ENCODE measurements at regions not wholly inside any gene's neighbourhood (a gene's known extent, or its start where the extent isn't known, plus 50 kb on each side); places are given as distances from the start of the nearest gene placed in this dataset.

DNA sequence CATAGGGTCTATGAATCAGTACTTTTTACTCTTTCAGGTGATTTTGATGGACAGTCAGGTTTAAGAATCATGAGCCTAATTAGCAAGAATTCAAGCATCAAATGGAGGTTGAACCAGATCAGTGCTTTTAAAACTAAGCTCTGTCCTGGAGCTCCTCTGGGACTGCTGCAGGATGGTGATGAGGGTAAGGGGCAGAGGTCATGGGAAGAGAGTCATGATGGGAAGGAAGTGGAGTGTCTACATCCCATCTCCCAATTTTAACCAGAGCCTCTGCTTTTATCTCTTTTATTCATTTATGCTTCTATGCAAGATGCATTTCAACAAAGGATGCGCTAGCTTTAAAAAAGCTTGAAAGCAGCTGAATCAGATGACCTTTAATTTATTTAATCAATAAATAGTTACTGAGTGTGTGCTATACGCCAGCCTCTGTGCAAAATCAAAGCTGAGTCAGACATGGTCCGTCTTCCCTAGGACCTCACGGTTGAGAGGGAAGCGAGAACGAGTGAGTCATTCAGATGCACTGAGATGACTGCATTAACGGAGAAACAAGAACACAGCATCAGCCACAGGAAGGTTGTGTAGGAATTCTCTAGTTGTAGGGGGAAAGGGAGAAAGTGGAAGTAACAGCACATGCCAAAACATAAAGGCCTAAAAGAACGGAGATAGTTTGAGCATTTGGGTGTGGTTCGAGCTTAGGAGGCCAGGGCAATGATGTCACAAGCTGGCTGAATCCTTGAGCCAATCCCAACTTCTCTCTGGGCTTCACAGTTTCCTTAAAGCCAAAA, 441.6 kb upstream of the BRINP1 start:
- Histone ChIP-seq H3K27me3 (replicated peaks; ENCODE audit: insufficient read depth, low read length) (no peaks in the 10 kb centered on the region), H3K9me3 (replicated peaks; ENCODE audit: insufficient read depth, low read length) (no peaks in the 10 kb centered on the region), H3F3A (ENCODE audit: insufficient read depth, low read length) (no peaks in the 10 kb centered on the region), H3K4me3 (ENCODE audit: low read length) (no peak overlapping the region), H3K27ac (ENCODE audit: low read length) (no peak overlapping the region), H3K4me1 (ENCODE audit: low read length) (no peaks in the 10 kb centered on the region), H3K9me2 (replicated peaks; ENCODE audit: insufficient read depth, low read length) (no peaks in the 10 kb centered on the region), H3K36me3 (replicated peaks; ENCODE audit: insufficient read depth, low read length) (no peaks in the 10 kb centered on the region), H3K79me2 (ENCODE audit: low read length) (no peaks in the 10 kb centered on the region), H3K9ac (ENCODE audit: low read length) (no peak overlapping the region), H2AFZ (ENCODE audit: low read length) (no peak overlapping the region), H3K4me2 (ENCODE audit: low read depth, low read length) (no peak overlapping the region), H4K20me1 (ENCODE audit: insufficient read depth, low read length) (no peaks in the 10 kb centered on the region)
- no peak for TF ChIP-seq EZH2phosphoT487 (IDR thresholded peaks at IDR 0.05; ENCODE audit: low read length)
- no peak for TF ChIP-seq EZH2 (optimal IDR thresholded peaks at IDR 0.05; ENCODE audit: low read depth, low read length)
- TF ChIP-seq, protein P1, sequence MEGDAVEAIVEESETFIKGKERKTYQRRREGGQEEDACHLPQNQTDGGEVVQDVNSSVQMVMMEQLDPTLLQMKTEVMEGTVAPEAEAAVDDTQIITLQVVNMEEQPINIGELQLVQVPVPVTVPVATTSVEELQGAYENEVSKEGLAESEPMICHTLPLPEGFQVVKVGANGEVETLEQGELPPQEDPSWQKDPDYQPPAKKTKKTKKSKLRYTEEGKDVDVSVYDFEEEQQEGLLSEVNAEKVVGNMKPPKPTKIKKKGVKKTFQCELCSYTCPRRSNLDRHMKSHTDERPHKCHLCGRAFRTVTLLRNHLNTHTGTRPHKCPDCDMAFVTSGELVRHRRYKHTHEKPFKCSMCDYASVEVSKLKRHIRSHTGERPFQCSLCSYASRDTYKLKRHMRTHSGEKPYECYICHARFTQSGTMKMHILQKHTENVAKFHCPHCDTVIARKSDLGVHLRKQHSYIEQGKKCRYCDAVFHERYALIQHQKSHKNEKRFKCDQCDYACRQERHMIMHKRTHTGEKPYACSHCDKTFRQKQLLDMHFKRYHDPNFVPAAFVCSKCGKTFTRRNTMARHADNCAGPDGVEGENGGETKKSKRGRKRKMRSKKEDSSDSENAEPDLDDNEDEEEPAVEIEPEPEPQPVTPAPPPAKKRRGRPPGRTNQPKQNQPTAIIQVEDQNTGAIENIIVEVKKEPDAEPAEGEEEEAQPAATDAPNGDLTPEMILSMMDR (IDR thresholded peaks at IDR 0.05; ENCODE audit: low read length) = no peak
- no peak for DNase-seq

DNA sequence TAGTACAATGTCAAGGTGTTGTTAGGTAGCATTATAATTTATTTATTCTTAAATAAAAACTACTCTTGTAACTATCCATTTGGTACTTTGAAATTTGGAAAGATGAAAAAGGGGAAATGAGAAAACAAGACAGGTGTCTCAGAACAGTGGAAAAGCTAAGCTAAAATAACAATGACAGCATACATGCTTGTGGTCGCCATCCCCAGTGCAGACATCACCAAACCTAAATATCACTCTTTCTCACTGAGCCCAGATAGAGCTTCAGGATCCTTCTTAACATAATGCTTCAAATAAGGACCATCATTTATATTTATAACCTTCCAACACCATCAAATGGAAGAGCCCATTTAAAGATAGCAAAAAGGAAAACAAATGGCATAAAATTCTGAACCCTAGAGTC, 434.4 kb upstream of the BRINP1 start:
- DNase-seq = no peak
- H3K27ac ChIP-seq (ENCODE audit: low read length) = no peak overlapping the region

GRCh38 chr9:119802621-119803020, 433.4 kb upstream of the BRINP1 start:
- TF ChIP-seq EZH2phosphoT487 (IDR thresholded peaks at IDR 0.05; ENCODE audit: low read length) (no peak), EZH2 (optimal IDR thresholded peaks at IDR 0.05; ENCODE audit: low read depth, low read length) (no peak)
- TF ChIP-seq, protein P1 (IDR thresholded peaks at IDR 0.05; ENCODE audit: low read length) = no peak
- no peak overlapping the region for H3K4me3 ChIP-seq (ENCODE audit: low read length)
- no peaks in the 10 kb centered on the region for H3K27me3 ChIP-seq (replicated peaks; ENCODE audit: insufficient read depth, low read length)
- no peaks in the 10 kb centered on the region for H3K9me3 ChIP-seq (replicated peaks; ENCODE audit: insufficient read depth, low read length)
- H3K4me2 ChIP-seq (ENCODE audit: low read depth, low read length) = no peak overlapping the region
- no peaks in the 10 kb centered on the region for H3K36me3 ChIP-seq (replicated peaks; ENCODE audit: insufficient read depth, low read length)
- H3K9me2 ChIP-seq (replicated peaks; ENCODE audit: insufficient read depth, low read length) = no peaks in the 10 kb centered on the region
- H3K79me2 ChIP-seq (ENCODE audit: low read length) = no peaks in the 10 kb centered on the region
- no peaks in the 10 kb centered on the region for H3F3A ChIP-seq (ENCODE audit: insufficient read depth, low read length)
- DNase-seq = no peak
- H3K4me1 ChIP-seq (ENCODE audit: low read length) = no peaks in the 10 kb centered on the region
- H3K9ac ChIP-seq (ENCODE audit: low read length) = no peak overlapping the region
- no peak overlapping the region for H3K27ac ChIP-seq (ENCODE audit: low read length)
- H4K20me1 ChIP-seq (ENCODE audit: insufficient read depth, low read length) = no peaks in the 10 kb centered on the region
- H2AFZ ChIP-seq (ENCODE audit: low read length) = no peak overlapping the region

More for the DNA sequence above, 434.4 kb upstream of the BRINP1 start:
- H2AFZ ChIP-seq (ENCODE audit: low read length) = no peak overlapping the region
- H3K27me3 ChIP-seq (replicated peaks; ENCODE audit: insufficient read depth, low read length) = no peaks in the 10 kb centered on the region
- H3F3A ChIP-seq (ENCODE audit: insufficient read depth, low read length) = no peaks in the 10 kb centered on the region
- H3K9me2 ChIP-seq (replicated peaks; ENCODE audit: insufficient read depth, low read length) = no peaks in the 10 kb centered on the region
- H4K20me1 ChIP-seq (ENCODE audit: insufficient read depth, low read length) = no peaks in the 10 kb centered on the region
- H3K4me2 ChIP-seq (ENCODE audit: low read depth, low read length) = no peak overlapping the region
- no peak overlapping the region for H3K4me3 ChIP-seq (ENCODE audit: low read length)
- no peaks in the 10 kb centered on the region for H3K79me2 ChIP-seq (ENCODE audit: low read length)
- H3K4me1 ChIP-seq (ENCODE audit: low read length) = no peaks in the 10 kb centered on the region
- no peak overlapping the region for H3K9ac ChIP-seq (ENCODE audit: low read length)
- H3K36me3 ChIP-seq (replicated peaks; ENCODE audit: insufficient read depth, low read length) = no peaks in the 10 kb centered on the region
- TF ChIP-seq EZH2 (optimal IDR thresholded peaks at IDR 0.05; ENCODE audit: low read depth, low read length) (no peak), EZH2phosphoT487 (IDR thresholded peaks at IDR 0.05; ENCODE audit: low read length) (no peak)
- TF ChIP-seq, protein P1 (IDR thresholded peaks at IDR 0.05; ENCODE audit: low read length) = no peak
- no peaks in the 10 kb centered on the region for H3K9me3 ChIP-seq (replicated peaks; ENCODE audit: insufficient read depth, low read length)

All from MM.1S (cell line).